Heart left ventricle (tissue), 13 donors: ENCODE measurements at regions not wholly inside any gene's neighbourhood (a gene's known extent, or its start where the extent isn't known, plus 50 kb on each side); places are given as distances from the start of the nearest gene placed in this dataset.

Experiments used
- CTCF ChIP-seq, 12 donors: fragments of 200-600 bp; sonication (generic) in 4 of 12; IDR thresholded peaks; one replicate each; pipeline versions ENCODE4 v1.5.0 to v1.8.0; 2018 to 2022; ENCODE audit warnings: antibody characterized with exemption in 12 of 12, mild to moderate bottlenecking in 5 of 12
- POLR2A ChIP-seq, 2 donors: fragments of 450-650 bp; IDR thresholded peaks; one replicate each; pipeline ENCODE4 v1.6.1; 2017; ENCODE audit warnings: antibody characterized with exemption in 2 of 2, mild to moderate bottlenecking in 2 of 2, moderate library complexity in 2 of 2
- donor health status: ischemic (EF 13 %, LVEDD 7.1; RV severe dilation, severe dysfunction).
- donor health status: DM: no; HTN: yes; CAD: no.
- donor health status: DM: no; HTN: no; CAD: no.
- donor health status: ischemic (EF 25% LVEDD 6.9; RV normal size, moderate dysfunction).
- donor health status: ischemic (EF 25% LVEDD 5.7; RV mildly dilated, moderate dysfunction).
- donor health status: ischemic (EF 35%, LVEDD 5.7; RV mildly dilated, moderate dysfunction).
- donor health status: nonischemic (EF 11% LVEDD 7.7; RV severe dilation, severe dysfunction).
- donor health status: DM: yes; HTN: yes; CAD: no.
- donor health status: PGD.
- donor health status: ischemic (EF 29% LVEDD 5.4; RV normal size, mild dysfunction).
- donor health status: nonischemic (EF 23%, LVEDD 6.1; RV moderate dilation, normal function).

DNA sequence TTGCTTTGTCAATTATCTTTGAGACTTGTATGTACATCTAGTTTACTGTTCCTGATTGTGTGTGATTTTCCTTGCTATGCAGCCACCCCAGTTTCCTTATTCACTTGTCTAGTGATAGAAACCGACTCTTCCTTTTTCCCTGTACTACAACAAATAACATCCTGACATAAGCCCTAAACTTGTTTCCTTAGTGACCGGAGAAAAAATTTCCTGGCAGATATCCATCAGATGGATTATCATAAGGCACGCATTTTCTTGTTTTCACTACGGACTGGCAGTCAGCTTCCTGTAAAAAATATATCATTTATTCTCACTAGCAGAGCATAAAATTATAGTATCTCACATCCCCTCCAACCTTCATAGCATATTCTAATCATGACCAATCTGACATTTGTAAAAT lies 410.7 kb downstream of the CENPC start:
- no peak for TF ChIP-seq CTCF (IDR thresholded peaks at IDR 0.05)
- TF ChIP-seq POLR2A (IDR thresholded peaks at IDR 0.05) = no peak
